Left ventricle myocardium inferior (tissue), 1 donor: ENCODE measurements at regions not wholly inside any gene's neighbourhood (a gene's known extent, or its start where the extent isn't known, plus 50 kb on each side); places are given as distances from the start of the nearest gene placed in this dataset.

Source experiments
- DNase-seq: peaks from one replicate; pipeline ENCODE4 v3.0.0-alpha.2; 2020
- H3K27ac ChIP-seq: fragments of 200-600 bp; replicated peaks from 2 replicates; pipeline ENCODE4 v1.8.0; 2021
- H3K27me3 ChIP-seq: fragments of 200-600 bp; 2 replicates; pipeline ENCODE4 v1.8.0; 2021; ENCODE audit warnings: low read depth
- H3K36me3 ChIP-seq: fragments of 200-600 bp; 2 replicates; pipeline ENCODE4 v1.8.0; 2021
- H3K4me1 ChIP-seq: fragments of 200-600 bp; 2 replicates; pipeline ENCODE4 v1.8.0; 2021
- H3K4me3 ChIP-seq: fragments of 200-600 bp; 2 replicates; pipeline ENCODE4 v1.8.0; 2021; ENCODE audit warnings: mild to moderate bottlenecking, moderate library complexity
- H3K9me3 ChIP-seq: fragments of 200-600 bp; replicated peaks from 2 replicates; pipeline ENCODE4 v1.8.0; 2021
- intact Hi-C: fragments of 100-400 bp; cut with micrococcal nuclease; formaldehyde crosslinking; loops from one replicate; pipeline ENCODE4 v1.11.0; 2022
- TF ChIP-seq, protein P1 (sequence below): fragments of 200-600 bp; IDR thresholded peaks from 2 replicates; pipeline ENCODE4 v1.8.0; 2021; ENCODE audit warnings: antibody characterized with exemption, mild to moderate bottlenecking, borderline replicate concordance
- donor health status: DM: no; HTN: yes; CAD: no; lungs with severe emphysema.

- Histone ChIP-seq H3K27ac (no peak overlapping the region), H3K27me3 (peaks cover 38% of the 10 kb centered on the region), H3K4me1 (no peaks in the 10 kb centered on the region), H3K9me3 (no peaks in the 10 kb centered on the region), H3K36me3 (no peaks in the 10 kb centered on the region), H3K4me3 (no peak overlapping the region)
- TF ChIP-seq, protein P1, sequence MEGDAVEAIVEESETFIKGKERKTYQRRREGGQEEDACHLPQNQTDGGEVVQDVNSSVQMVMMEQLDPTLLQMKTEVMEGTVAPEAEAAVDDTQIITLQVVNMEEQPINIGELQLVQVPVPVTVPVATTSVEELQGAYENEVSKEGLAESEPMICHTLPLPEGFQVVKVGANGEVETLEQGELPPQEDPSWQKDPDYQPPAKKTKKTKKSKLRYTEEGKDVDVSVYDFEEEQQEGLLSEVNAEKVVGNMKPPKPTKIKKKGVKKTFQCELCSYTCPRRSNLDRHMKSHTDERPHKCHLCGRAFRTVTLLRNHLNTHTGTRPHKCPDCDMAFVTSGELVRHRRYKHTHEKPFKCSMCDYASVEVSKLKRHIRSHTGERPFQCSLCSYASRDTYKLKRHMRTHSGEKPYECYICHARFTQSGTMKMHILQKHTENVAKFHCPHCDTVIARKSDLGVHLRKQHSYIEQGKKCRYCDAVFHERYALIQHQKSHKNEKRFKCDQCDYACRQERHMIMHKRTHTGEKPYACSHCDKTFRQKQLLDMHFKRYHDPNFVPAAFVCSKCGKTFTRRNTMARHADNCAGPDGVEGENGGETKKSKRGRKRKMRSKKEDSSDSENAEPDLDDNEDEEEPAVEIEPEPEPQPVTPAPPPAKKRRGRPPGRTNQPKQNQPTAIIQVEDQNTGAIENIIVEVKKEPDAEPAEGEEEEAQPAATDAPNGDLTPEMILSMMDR = no peak
- intact Hi-C loops = loop anchor here (10.0 kb wide), 1 partner anchor 595 kb away; no protein-coding TSS in a partner anchor
- DNase-seq = no peak
Measured at GRCh38 chr13:30100226-30100625, 207.1 kb downstream of the KATNAL1 start.

- TF ChIP-seq, protein P1 = no peak
Measured at GRCh38 chr13:30097701-30098100, 209.7 kb downstream of the KATNAL1 start.

GRCh38 chr13:30097089-30097488 is 210.3 kb downstream of the KATNAL1 start:
- Histone ChIP-seq H3K27me3 (peaks cover 38% of the 10 kb centered on the region), H3K4me1 (no peaks in the 10 kb centered on the region), H3K36me3 (no peaks in the 10 kb centered on the region), H3K9me3 (no peaks in the 10 kb centered on the region), H3K4me3 (no peak overlapping the region), H3K27ac (no peak overlapping the region)
- DNase-seq = no peak
- intact Hi-C loops = no loop called here
- TF ChIP-seq, protein P1 = no peak

More at GRCh38 chr13:30097701-30098100, 209.7 kb downstream of the KATNAL1 start:
- Histone ChIP-seq H3K27ac (no peak overlapping the region), H3K9me3 (no peaks in the 10 kb centered on the region), H3K27me3 (peaks cover 38% of the 10 kb centered on the region), H3K4me1 (no peaks in the 10 kb centered on the region), H3K36me3 (no peaks in the 10 kb centered on the region), H3K4me3 (no peak overlapping the region)
- intact Hi-C loops = no loop called here
- DNase-seq = no peak

- Histone ChIP-seq H3K4me3 (no peak overlapping the region), H3K4me1 (no peaks in the 10 kb centered on the region), H3K27me3 (peaks cover 30% of the 10 kb centered on the region), H3K36me3 (no peaks in the 10 kb centered on the region), H3K9me3 (no peaks in the 10 kb centered on the region), H3K27ac (no peak overlapping the region)
- TF ChIP-seq, protein P1 = no peak
- intact Hi-C loops = no loop called here
- no peak for DNase-seq
Measured at GRCh38 chr13:30094015-30094414, 213.3 kb downstream of the KATNAL1 start.

DNA sequence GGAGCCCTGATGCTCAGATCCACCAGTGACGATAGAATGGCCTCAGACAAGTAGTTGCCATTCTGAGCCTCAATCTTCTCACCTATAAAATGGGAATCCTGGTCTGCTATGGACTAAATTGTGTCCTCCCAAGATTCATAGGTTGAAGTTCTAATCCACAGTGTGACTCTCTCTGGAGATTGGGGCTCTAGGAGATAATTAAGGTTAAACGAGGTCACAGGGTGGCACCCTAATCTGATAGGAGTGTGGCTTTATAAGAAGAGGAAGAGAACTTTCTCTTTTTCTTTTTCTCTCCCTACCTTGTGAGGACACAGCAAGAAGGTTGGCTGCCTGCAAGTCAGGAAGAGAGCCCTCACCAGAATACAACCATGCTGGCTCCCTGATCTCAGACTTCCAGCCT is 214.1 kb downstream of the KATNAL1 start:
- H3K9me3 ChIP-seq = no peaks in the 10 kb centered on the region
- no peaks in the 10 kb centered on the region for H3K4me1 ChIP-seq
- intact Hi-C loops = no loop called here
- no peak overlapping the region for H3K27ac ChIP-seq
- no peaks in the 10 kb centered on the region for H3K36me3 ChIP-seq
- TF ChIP-seq, protein P1 = no peak
- H3K27me3 ChIP-seq = peaks cover 23% of the 10 kb centered on the region
- no peak for DNase-seq
- H3K4me3 ChIP-seq = no peak overlapping the region
